HepG2 (cell line): ENCODE measurements at regions not wholly inside any gene's neighbourhood (a gene's known extent, or its start where the extent isn't known, plus 50 kb on each side); places are given as distances from the start of the nearest gene placed in this dataset.

Source experiments
- ATAC-seq: fragments of 200-7000 bp; cut with Tn5 transposase; 3 replicates; pipeline ENCODE4 v1.9.1; 2020; ENCODE audit warnings: mild to moderate bottlenecking, moderate library complexity
- BruUV-seq: library from RNA; stranded (reverse); fragments of 400-500 nt; replicated peaks from 2 replicates; lab custom pipeline; 2021; lab: Mats Ljungman, UMichigan
- CTCF ChIA-PET: fragments of 300-600 bp; formaldehyde crosslinking; extraction: SDS; loops from one replicate; lab custom pipeline; 2021; ENCODE audit warnings: low total read pairs, inconsistent platforms, low intra/inter-chr PET ratio; lab: Yijun Ruan, JAX
- POLR2A ChIA-PET: fragments of 350-600 bp; sonication (Branson Sonifier 250); formaldehyde crosslinking; loops from one replicate; lab custom pipeline; 2020; ENCODE audit warnings: antibody characterized with exemption, inconsistent platforms; lab: Yijun Ruan, JAX
- DNase-seq: peaks from one replicate; pipeline ENCODE4 v3.0.0-alpha.2; 2015; ENCODE audit warnings: low spot score
- FAIRE-seq: peaks from 3 replicates; lab custom pipeline; 2011; peaks lifted over from hg19 to GRCh38; lab: Jason Lieb, UNC
- H2AFZ ChIP-seq: one replicate; pipeline ENCODE4 v1.6.1; 2011; ENCODE audit warnings: low read length, inconsistent platforms
- H3K27ac ChIP-seq: fragments of 300-600 bp; 3 replicates; pipeline ENCODE4 v1.8.0; 2011; ENCODE audit warnings: mixed run types, mild to moderate bottlenecking, mixed read lengths, low read length, inconsistent platforms; ENCODE audit not compliant: insufficient read depth; ENCODE audit errors: extremely low read length
- H3K27me3 ChIP-seq, 2 experiments: fragments of 200-600 bp in 1 of 2; 2 replicates in 1 of 2; 3 replicates in 1 of 2; pipeline versions ENCODE4 v1.6.0 to v1.8.0; 2011; ENCODE audit warnings: low read length in 2 of 2, mild to moderate bottlenecking in 2 of 2, moderate library complexity in 2 of 2, inconsistent platforms in 1 of 2; ENCODE audit not compliant: insufficient read depth in 2 of 2, control insufficient read depth in 1 of 2
- H3K36me3 ChIP-seq, 2 experiments: fragments of 200-600 bp in 1 of 2; replicated peaks in 1 of 2; 2 replicates in 1 of 2; 3 replicates in 1 of 2; pipeline versions ENCODE4 v1.5.1 to v1.8.0; 2011; ENCODE audit warnings: low read length in 2 of 2, inconsistent platforms in 1 of 2; ENCODE audit not compliant: insufficient read depth in 2 of 2, control insufficient read depth in 1 of 2
- H3K4me1 ChIP-seq: 2 replicates; pipeline ENCODE4 v1.5.1; 2012; ENCODE audit warnings: low read length, inconsistent platforms; ENCODE audit not compliant: insufficient read depth
- H3K4me2 ChIP-seq: 2 replicates; pipeline ENCODE4 v1.6.0; 2011; ENCODE audit warnings: low read depth, low read length, inconsistent platforms
- H3K4me3 ChIP-seq, 3 experiments: fragments of 200-600 bp in 1 of 3; sonication (generic), shearing (Covaris generic) in 1 of 3; replicated peaks in 1 of 3; 2 replicates each; pipeline ENCODE4 v1.5.1; 2011 to 2016; ENCODE audit warnings: low read length in 3 of 3, inconsistent platforms in 2 of 3, low read depth in 2 of 3, mild to moderate bottlenecking in 2 of 3, control low read depth in 1 of 3, mixed read lengths in 1 of 3; ENCODE audit not compliant: insufficient read depth in 1 of 3
- H3K79me2 ChIP-seq: one replicate; pipeline ENCODE4 v1.6.1; 2011; ENCODE audit warnings: low read length, inconsistent platforms; ENCODE audit not compliant: insufficient read depth
- H3K9ac ChIP-seq: 2 replicates; pipeline ENCODE4 v1.6.0; 2011; ENCODE audit warnings: mild to moderate bottlenecking, low read depth, low read length, inconsistent platforms; ENCODE audit not compliant: insufficient read depth
- H3K9me3 ChIP-seq: 2 replicates; pipeline ENCODE4 v1.5.1; 2012; ENCODE audit warnings: mild to moderate bottlenecking, low read length
- H4K20me1 ChIP-seq: 2 replicates; pipeline ENCODE4 v1.6.0; 2011; ENCODE audit warnings: inconsistent platforms, mild to moderate bottlenecking, low read length, moderate library complexity; ENCODE audit not compliant: insufficient read depth
- CENPBD1 ChIP-seq: sonication (generic); formaldehyde crosslinking; IDR thresholded peaks from 2 replicates; pipeline ENCODE4 v1.8.0; 2022; ENCODE audit warnings: missing genetic modification reagents, low read depth, mild to moderate bottlenecking, borderline replicate concordance
- HHEX ChIP-seq: IDR thresholded peaks from 2 replicates; pipeline ENCODE4 v1.6.1; 2016; ENCODE audit warnings: control low read depth
- NFE2L2 ChIP-seq: fragments of 150-350 bp; IDR thresholded peaks from 2 replicates; pipeline ENCODE4 v1.6.1; 2014; ENCODE audit warnings: low read length
- NRL ChIP-seq: sonication (generic); formaldehyde crosslinking; IDR thresholded peaks from 2 replicates; pipeline ENCODE4 v1.5.0; 2020; ENCODE audit warnings: missing genetic modification reagents, mild to moderate bottlenecking, moderate library complexity, borderline replicate concordance
- STAT6 ChIP-seq: sonication (generic); formaldehyde crosslinking; IDR thresholded peaks from 2 replicates; pipeline ENCODE4 v1.4.0; 2020; ENCODE audit warnings: missing genetic modification reagents, mild to moderate bottlenecking, borderline replicate concordance
- TCF7 ChIP-seq: sonication (generic); IDR thresholded peaks from 2 replicates; pipeline ENCODE4 v1.6.1; 2016; ENCODE audit warnings: antibody characterized with exemption, low read depth
- ZFP41 ChIP-seq: sonication (generic); formaldehyde crosslinking; IDR thresholded peaks from 2 replicates; pipeline ENCODE4 v1.4.0; 2020; ENCODE audit warnings: mild to moderate bottlenecking, missing genetic modification reagents, borderline replicate concordance
- ZNF329 ChIP-seq: sonication (generic); formaldehyde crosslinking; IDR thresholded peaks from 2 replicates; pipeline ENCODE4 v1.9.0; 2021; ENCODE audit warnings: low read depth, mild to moderate bottlenecking, missing genetic modification reagents
- ZNF558 ChIP-seq: sonication (generic); formaldehyde crosslinking; IDR thresholded peaks from 2 replicates; pipeline ENCODE4 v1.9.0; 2022; ENCODE audit warnings: mild to moderate bottlenecking, missing genetic modification reagents, borderline replicate concordance
- ZNF629 ChIP-seq: sonication (generic); formaldehyde crosslinking; conservative IDR thresholded peaks from 2 replicates; pipeline ENCODE4 v1.5.0; 2020; ENCODE audit warnings: missing genetic modification reagents
- ZNF782 ChIP-seq: sonication (generic); formaldehyde crosslinking; IDR thresholded peaks from 2 replicates; pipeline ENCODE4 v1.4.0; 2020; ENCODE audit warnings: missing genetic modification reagents, mild to moderate bottlenecking, borderline replicate concordance
- WGBS: methylation state at CpG from one replicate; pipeline ENCODE4 v1.1.6; 2017; ENCODE audit warnings: low lambda C conversion rate; 5-methylcytosine and 5-hydroxymethylcytosine counted together
- in situ Hi-C: cut with HindIII; loops from 2 replicates; pipeline ENCODE4 v1.10.0; 2017; ENCODE audit warnings: low pct_unique_long_range_greater_than_20kb; ENCODE audit not compliant: extremely low pct_ligation_motif_present
- intact Hi-C: fragments of 100-400 bp; cut with micrococcal nuclease; formaldehyde crosslinking; loops from one replicate; pipeline ENCODE4 v1.10.0; 2022; ENCODE audit not compliant: unreplicated experiment
- TF ChIP-seq, protein P1 (sequence below): sonication (generic); formaldehyde crosslinking; IDR thresholded peaks from 2 replicates; pipeline ENCODE4 v1.8.0; 2022; ENCODE audit warnings: low read depth, missing genetic modification reagents
- TF ChIP-seq, protein P2 (sequence below): sonication (generic); formaldehyde crosslinking; IDR thresholded peaks from one replicate; pipeline ENCODE4 v1.5.1; 2020; ENCODE audit warnings: mild to moderate bottlenecking, missing genetic modification reagents; ENCODE audit errors: not compliant biosample characterization

DNA sequence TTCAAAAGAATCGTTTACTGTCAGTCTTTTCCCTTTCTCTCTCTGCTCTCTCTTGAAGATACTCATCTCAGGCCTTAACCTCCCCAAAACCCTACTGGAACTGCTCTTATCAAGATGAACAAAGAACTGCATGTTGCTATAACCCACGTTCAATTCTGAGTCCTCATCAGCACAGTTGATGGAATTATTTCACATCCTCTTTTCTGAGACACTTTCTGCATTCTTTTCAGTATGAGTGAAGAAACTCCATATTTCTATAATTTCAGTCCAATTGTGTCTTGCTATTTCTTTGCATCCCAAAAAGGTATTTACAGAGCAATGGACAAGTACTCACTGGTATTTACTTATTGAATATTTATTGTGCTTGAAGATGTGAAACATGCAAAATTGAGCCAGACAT is 160.1 kb upstream of the CPNE8 start:
- Histone ChIP-seq H3K9me3 (no peaks in the 10 kb centered on the region), H3K79me2 (no peaks in the 10 kb centered on the region), H3K4me3 (no peak overlapping the region), H3K27me3 (no peaks in the 10 kb centered on the region), H3K36me3 (no peaks in the 10 kb centered on the region), H3K4me2 (no peak overlapping the region), H4K20me1 (no peaks in the 10 kb centered on the region), H3K9ac (no peak overlapping the region), H3K27ac (no peak overlapping the region), H3K4me1 (no peaks in the 10 kb centered on the region), H2AFZ (no peak overlapping the region)
- no peak for FAIRE-seq
- 0% methylated on average over 2 of the region's 2 CpGs for WGBS
- ChIA-PET POLR2A (no interaction called here), CTCF (no interaction called here)
- intact Hi-C loops: no loop called here
- no peak for DNase-seq
- no TSS peak for BruUV-seq
- in situ Hi-C loops: no loop called here
- no peak for ATAC-seq
- TF ChIP-seq TCF7 (no peak), CENPBD1 (no peak), NRL (CRISPR knock-in tag) (no peak), NFE2L2 (no peak), ZFP41 (CRISPR knock-in tag) (no peak), STAT6 (CRISPR knock-in tag) (no peak), ZNF329 (no peak), ZNF782 (CRISPR knock-in tag) (no peak), ZNF629 (CRISPR knock-in tag) (no peak), HHEX (no peak), ZNF558 (CRISPR knock-in tag) (no peak)
- TF ChIP-seq, protein P1, sequence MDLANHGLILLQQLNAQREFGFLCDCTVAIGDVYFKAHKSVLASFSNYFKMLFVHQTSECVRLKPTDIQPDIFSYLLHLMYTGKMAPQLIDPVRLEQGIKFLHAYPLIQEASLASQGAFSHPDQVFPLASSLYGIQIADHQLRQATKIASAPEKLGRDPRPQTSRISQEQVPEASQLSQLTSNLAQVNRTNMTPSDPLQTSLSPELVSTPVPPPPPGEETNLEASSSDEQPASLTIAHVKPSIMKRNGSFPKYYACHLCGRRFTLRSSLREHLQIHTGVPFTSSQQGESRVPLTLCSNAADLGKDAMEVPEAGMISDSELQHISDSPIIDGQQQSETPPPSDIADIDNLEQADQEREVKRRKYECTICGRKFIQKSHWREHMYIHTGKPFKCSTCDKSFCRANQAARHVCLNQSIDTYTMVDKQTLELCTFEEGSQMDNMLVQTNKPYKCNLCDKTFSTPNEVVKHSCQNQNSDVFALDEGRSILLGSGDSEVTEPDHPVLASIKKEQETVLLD (CRISPR knock-in tag): no peak
- TF ChIP-seq, protein P2, sequence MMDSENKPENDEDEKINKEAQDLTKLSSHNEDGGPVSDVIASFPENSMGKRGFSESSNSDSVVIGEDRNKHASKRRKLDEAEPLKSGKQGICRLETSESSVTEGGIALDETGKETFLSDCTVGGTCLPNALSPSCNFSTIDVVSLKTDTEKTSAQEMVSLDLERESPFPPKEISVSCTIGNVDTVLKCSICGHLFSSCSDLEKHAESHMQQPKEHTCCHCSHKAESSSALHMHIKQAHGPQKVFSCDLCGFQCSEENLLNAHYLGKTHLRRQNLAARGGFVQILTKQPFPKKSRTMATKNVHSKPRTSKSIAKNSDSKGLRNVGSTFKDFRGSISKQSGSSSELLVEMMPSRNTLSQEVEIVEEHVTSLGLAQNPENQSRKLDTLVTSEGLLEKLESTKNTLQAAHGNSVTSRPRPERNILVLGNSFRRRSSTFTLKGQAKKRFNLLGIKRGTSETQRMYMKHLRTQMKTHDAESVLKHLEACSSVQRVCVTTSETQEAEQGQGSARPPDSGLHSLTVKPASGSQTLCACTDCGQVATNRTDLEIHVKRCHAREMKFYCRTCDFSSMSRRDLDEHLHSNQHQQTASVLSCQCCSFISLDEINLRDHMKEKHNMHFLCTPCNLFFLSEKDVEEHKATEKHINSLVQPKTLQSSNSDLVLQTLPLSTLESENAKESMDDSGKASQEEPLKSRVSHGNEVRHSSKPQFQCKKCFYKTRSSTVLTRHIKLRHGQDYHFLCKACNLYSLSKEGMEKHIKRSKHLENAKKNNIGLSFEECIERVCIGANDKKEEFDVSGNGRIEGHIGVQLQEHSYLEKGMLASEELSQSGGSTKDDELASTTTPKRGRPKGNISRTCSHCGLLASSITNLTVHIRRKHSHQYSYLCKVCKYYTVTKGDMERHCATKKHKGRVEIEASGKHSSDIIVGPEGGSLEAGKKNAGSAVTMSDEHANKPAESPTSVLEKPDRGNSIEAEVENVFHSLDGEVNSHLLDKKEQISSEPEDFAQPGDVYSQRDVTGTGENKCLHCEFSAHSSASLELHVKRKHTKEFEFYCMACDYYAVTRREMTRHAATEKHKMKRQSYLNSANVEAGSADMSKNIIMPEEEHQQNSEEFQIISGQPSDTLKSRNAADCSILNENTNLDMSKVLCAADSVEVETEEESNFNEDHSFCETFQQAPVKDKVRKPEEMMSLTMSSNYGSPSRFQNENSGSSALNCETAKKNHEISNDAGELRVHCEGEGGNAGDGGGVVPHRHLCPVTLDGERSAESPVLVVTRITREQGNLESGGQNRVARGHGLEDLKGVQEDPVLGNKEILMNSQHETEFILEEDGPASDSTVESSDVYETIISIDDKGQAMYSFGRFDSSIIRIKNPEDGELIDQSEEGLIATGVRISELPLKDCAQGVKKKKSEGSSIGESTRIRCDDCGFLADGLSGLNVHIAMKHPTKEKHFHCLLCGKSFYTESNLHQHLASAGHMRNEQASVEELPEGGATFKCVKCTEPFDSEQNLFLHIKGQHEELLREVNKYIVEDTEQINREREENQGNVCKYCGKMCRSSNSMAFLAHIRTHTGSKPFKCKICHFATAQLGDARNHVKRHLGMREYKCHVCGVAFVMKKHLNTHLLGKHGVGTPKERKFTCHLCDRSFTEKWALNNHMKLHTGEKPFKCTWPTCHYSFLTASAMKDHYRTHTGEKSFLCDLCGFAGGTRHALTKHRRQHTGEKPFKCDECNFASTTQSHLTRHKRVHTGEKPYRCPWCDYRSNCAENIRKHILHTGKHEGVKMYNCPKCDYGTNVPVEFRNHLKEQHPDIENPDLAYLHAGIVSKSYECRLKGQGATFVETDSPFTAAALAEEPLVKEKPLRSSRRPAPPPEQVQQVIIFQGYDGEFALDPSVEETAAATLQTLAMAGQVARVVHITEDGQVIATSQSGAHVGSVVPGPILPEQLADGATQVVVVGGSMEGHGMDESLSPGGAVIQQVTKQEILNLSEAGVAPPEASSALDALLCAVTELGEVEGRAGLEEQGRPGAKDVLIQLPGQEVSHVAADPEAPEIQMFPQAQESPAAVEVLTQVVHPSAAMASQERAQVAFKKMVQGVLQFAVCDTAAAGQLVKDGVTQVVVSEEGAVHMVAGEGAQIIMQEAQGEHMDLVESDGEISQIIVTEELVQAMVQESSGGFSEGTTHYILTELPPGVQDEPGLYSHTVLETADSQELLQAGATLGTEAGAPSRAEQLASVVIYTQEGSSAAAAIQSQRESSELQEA: no peak
